WTC11 (cell line): ENCODE measurements at regions not wholly inside any gene's neighbourhood (a gene's known extent, or its start where the extent isn't known, plus 50 kb on each side); places are given as distances from the start of the nearest gene placed in this dataset.

ENCODE experiments used
- ATAC-seq: fragments of 200-7000 bp; cut with Tn5 transposase; 2 replicates; pipeline ENCODE4 v1.10.0; 2021; ENCODE audit warnings: mild to moderate bottlenecking, moderate library complexity
- CTCF ChIA-PET: fragments of 300-600 bp; sonication (Branson Sonifier 250); formaldehyde crosslinking; loops from one replicate; lab custom pipeline; 2021; ENCODE audit warnings: antibody characterized with exemption; lab: Charles Lee
- POLR2A ChIA-PET: fragments of 350-600 bp; sonication (Branson Sonifier 250); formaldehyde crosslinking; loops from one replicate; lab custom pipeline; 2021; ENCODE audit warnings: antibody characterized with exemption; lab: Charles Lee
- DNase-seq: peaks from one replicate; pipeline ENCODE4 v3.0.0; 2021; ENCODE audit warnings: low spot score
- H3K27ac Mint-ChIP-seq: 2 replicates; pipeline ENCODE4 v1.8.0; 2021; ENCODE audit warnings: mixed read lengths
- H3K27me3 Mint-ChIP-seq: 2 replicates; pipeline ENCODE4 v1.8.0; 2021; ENCODE audit warnings: low read depth, mild to moderate bottlenecking, moderate library complexity, mixed read lengths
- H3K36me3 Mint-ChIP-seq: 2 replicates; pipeline ENCODE4 v1.8.0; 2021; ENCODE audit warnings: mixed read lengths
- H3K4me1 Mint-ChIP-seq: 2 replicates; pipeline ENCODE4 v1.8.0; 2022; ENCODE audit warnings: mixed read lengths
- H3K4me3 Mint-ChIP-seq: 2 replicates; pipeline ENCODE4 v1.8.0; 2021; ENCODE audit warnings: mild to moderate bottlenecking, moderate library complexity, mixed read lengths
- H3K9me3 Mint-ChIP-seq: 2 replicates; pipeline ENCODE4 v1.8.0; 2021; ENCODE audit warnings: mixed read lengths
- AFF4 ChIP-seq: sonication (generic); formaldehyde crosslinking; IDR thresholded peaks from 2 replicates; pipeline ENCODE4 v1.8.1; 2023; ENCODE audit warnings: mild to moderate bottlenecking, missing genetic modification reagents, borderline replicate concordance
- ARID4B ChIP-seq: sonication (generic); formaldehyde crosslinking; IDR thresholded peaks from 2 replicates; pipeline ENCODE4 v1.8.0; 2023; ENCODE audit warnings: missing genetic modification reagents, mild to moderate bottlenecking, borderline replicate concordance
- ATF1 ChIP-seq: sonication (generic); formaldehyde crosslinking; IDR thresholded peaks from 2 replicates; pipeline ENCODE4 v1.8.1; 2023; ENCODE audit warnings: mild to moderate bottlenecking, moderate library complexity, missing genetic modification reagents
- ATF3 ChIP-seq: sonication (generic); formaldehyde crosslinking; conservative IDR thresholded peaks from 2 replicates; pipeline ENCODE4 v1.8.1; 2022; ENCODE audit warnings: mild to moderate bottlenecking, missing genetic modification reagents
- FOXK1 ChIP-seq: sonication (generic); formaldehyde crosslinking; IDR thresholded peaks from 2 replicates; pipeline ENCODE4 v1.8.0; 2022; ENCODE audit warnings: mild to moderate bottlenecking, moderate library complexity, missing genetic modification reagents
- MAX ChIP-seq: sonication (generic); formaldehyde crosslinking; IDR thresholded peaks from 2 replicates; pipeline ENCODE4 v1.8.0; 2022; ENCODE audit warnings: mild to moderate bottlenecking, missing genetic modification reagents
- NFE2L1 ChIP-seq: sonication (generic); formaldehyde crosslinking; IDR thresholded peaks from 2 replicates; pipeline ENCODE4 v1.8.1; 2023; ENCODE audit warnings: missing genetic modification reagents
- PREB ChIP-seq: sonication (generic); formaldehyde crosslinking; IDR thresholded peaks from 2 replicates; pipeline ENCODE4 v1.8.1; 2022; ENCODE audit warnings: mild to moderate bottlenecking, missing genetic modification reagents, moderate library complexity, borderline replicate concordance
- PRRX2 ChIP-seq: fragments of 250-450 bp; sonication (Bioruptor Pico); IDR thresholded peaks from 2 replicates; pipeline ENCODE4 v1.8.0; 2021; ENCODE audit warnings: mild to moderate bottlenecking
- RELA ChIP-seq: sonication (generic); formaldehyde crosslinking; IDR thresholded peaks from 2 replicates; pipeline ENCODE4 v1.8.1; 2022; ENCODE audit warnings: missing genetic modification reagents, mild to moderate bottlenecking, borderline replicate concordance
- TCF7 ChIP-seq: sonication (generic); formaldehyde crosslinking; IDR thresholded peaks from 2 replicates; pipeline ENCODE4 v1.8.0; 2022; ENCODE audit warnings: mild to moderate bottlenecking, low read depth, missing genetic modification reagents, moderate library complexity
- TEAD1 ChIP-seq: sonication (generic); formaldehyde crosslinking; IDR thresholded peaks from 2 replicates; pipeline ENCODE4 v1.8.0; 2022; ENCODE audit warnings: mild to moderate bottlenecking, missing genetic modification reagents
- ZNF317 ChIP-seq: sonication (generic); formaldehyde crosslinking; IDR thresholded peaks from 2 replicates; pipeline ENCODE4 v1.8.1; 2023; ENCODE audit warnings: low read depth, mild to moderate bottlenecking, moderate library complexity, missing genetic modification reagents, borderline replicate concordance
- ZNF532 ChIP-seq: fragments of 250-450 bp; sonication (Bioruptor Pico); IDR thresholded peaks from 2 replicates; pipeline ENCODE4 v1.9.0; 2021; ENCODE audit warnings: mild to moderate bottlenecking, borderline replicate concordance

- Mint-ChIP-seq H3K36me3 (peaks cover 20% of the 10 kb centered on the region), H3K4me3 (no peak overlapping the region), H3K9me3 (peaks cover 46% of the 10 kb centered on the region), H3K27ac (no peak overlapping the region), H3K4me1 (no peaks in the 10 kb centered on the region)
- CTCF ChIA-PET, result no interaction called here
- TF ChIP-seq RELA (CRISPR knock-in tag) (no peak), FOXK1 (no peak), AFF4 (CRISPR knock-in tag) (no peak), ZNF317 (peak; percentile 100), MAX (no peak)
- TF ChIP-seq, all 79 proteins: peak for 1
- POLR2A ChIA-PET, result no interaction called here
- DNase-seq (no peak), ATAC-seq (no peak)
- peaks cover 2% of the 10 kb centered on the region; the same call in 1 of the 2 replicates for H3K27me3 Mint-ChIP-seq
These were observed 664.7 kb downstream of the IGSF11 start for GRCh38 chr3:118369892-118370491.

- TF ChIP-seq ATF3 (CRISPR knock-in tag) (no peak), NFE2L1 (CRISPR knock-in tag) (no peak), PRRX2 (CRISPR knock-in tag) (no peak), PREB (CRISPR knock-in tag) (no peak)
- Mint-ChIP-seq H3K36me3 (no peaks in the 10 kb centered on the region), H3K4me3 (no peak overlapping the region), H3K27me3 (no peaks in the 10 kb centered on the region), H3K27ac (no peak overlapping the region), H3K4me1 (no peaks in the 10 kb centered on the region), H3K9me3 (peaks cover 14% of the 10 kb centered on the region)
- ATAC-seq, result no peak
- ChIA-PET CTCF (no interaction called here), POLR2A (no interaction called here)
- DNase-seq, result no peak
These were observed 654.1 kb downstream of the IGSF11 start for GRCh38 chr3:118380576-118380975.

GRCh38 chr3:118396491-118396890 lies 638.2 kb downstream of the IGSF11 start:
- ChIA-PET POLR2A (no interaction called here), CTCF (no interaction called here)
- Mint-ChIP-seq H3K4me3 (no peak overlapping the region), H3K27ac (no peak overlapping the region), H3K27me3 (no peaks in the 10 kb centered on the region), H3K9me3 (no peaks in the 10 kb centered on the region), H3K36me3 (no peaks in the 10 kb centered on the region), H3K4me1 (no peaks in the 10 kb centered on the region)
- ATAC-seq, result no peak
- no peak for DNase-seq
- TF ChIP-seq TEAD1 (CRISPR knock-in tag) (no peak), ARID4B (CRISPR knock-in tag) (no peak), TCF7 (CRISPR knock-in tag) (no peak), ATF1 (CRISPR knock-in tag) (no peak), PREB (CRISPR knock-in tag) (no peak), ZNF532 (no peak)
